Colonic mucosa (tissue), 4 donors: ENCODE measurements at regions not wholly inside any gene's neighbourhood (a gene's known extent, or its start where the extent isn't known, plus 50 kb on each side); places are given as distances from the start of the nearest gene placed in this dataset.
"Not testable (repeated sequence)": the region's sequence is repeated elsewhere in the genome, so short reads cannot be mapped to it uniquely, and the experiment has no call there.

ENCODE experiments used
- DNase-seq: peaks from one replicate; pipeline ENCODE4 v3.0.0-alpha.2; 2020
- H3K27ac ChIP-seq: fragments of 200-600 bp; one replicate; pipeline ENCODE4 v1.8.0; 2021
- H3K27me3 ChIP-seq: fragments of 200-600 bp; one replicate; pipeline ENCODE4 v1.8.0; 2021
- H3K36me3 ChIP-seq: fragments of 200-600 bp; one replicate; pipeline ENCODE4 v1.8.0; 2021
- H3K4me1 ChIP-seq: fragments of 200-600 bp; one replicate; pipeline ENCODE4 v1.8.0; 2021; ENCODE audit warnings: mild to moderate bottlenecking
- H3K4me3 ChIP-seq: fragments of 200-600 bp; one replicate; pipeline ENCODE4 v1.8.0; 2021
- H3K9ac ChIP-seq, 2 donors: one replicate each; pipeline ENCODE4 v1.7.0; 2013; ENCODE audit warnings: control low read depth in 2 of 2, low read depth in 2 of 2, low read length in 2 of 2
- H3K9me3 ChIP-seq: fragments of 200-600 bp; one replicate; pipeline ENCODE4 v1.8.0; 2021
- CTCF ChIP-seq: fragments of 200-600 bp; IDR thresholded peaks from one replicate; pipeline ENCODE4 v1.8.0; 2022; ENCODE audit warnings: antibody characterized with exemption, mild to moderate bottlenecking
- intact Hi-C: fragments of 100-400 bp; cut with DNase I; formaldehyde crosslinking; loops from one replicate; pipeline ENCODE4 v1.14.1; 2022
- donor health status: healthy.
- donor health status: DM: no; HTN: no; CAD: no.
- donor health status: DM: no; HTN: no; CAD: no.

DNA sequence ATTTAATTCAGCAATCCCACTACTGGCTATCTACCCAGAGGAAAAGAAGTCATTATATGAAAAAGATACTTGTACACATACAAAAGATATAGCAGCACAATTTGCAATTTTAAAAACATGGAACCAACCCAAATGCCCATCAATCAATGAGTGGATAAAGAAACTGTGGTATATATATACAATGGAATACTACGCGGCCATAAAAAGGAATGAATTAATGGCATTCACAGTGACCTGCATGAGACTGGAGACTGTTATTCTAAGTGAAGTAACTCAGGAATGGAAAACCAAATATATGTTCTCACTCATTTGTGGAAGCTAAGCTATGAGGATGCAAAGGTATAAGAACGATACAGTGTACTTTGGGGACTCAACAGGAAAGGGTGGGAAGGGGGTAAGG is 102.8 kb upstream of the KCNMA1 start:
- H3K4me1 ChIP-seq, H3K9me3 ChIP-seq, intact Hi-C loops, H3K4me3 ChIP-seq, H3K36me3 ChIP-seq, H3K27me3 ChIP-seq, H3K9ac ChIP-seq, DNase-seq, H3K27ac ChIP-seq: not testable (repeated sequence)

DNA sequence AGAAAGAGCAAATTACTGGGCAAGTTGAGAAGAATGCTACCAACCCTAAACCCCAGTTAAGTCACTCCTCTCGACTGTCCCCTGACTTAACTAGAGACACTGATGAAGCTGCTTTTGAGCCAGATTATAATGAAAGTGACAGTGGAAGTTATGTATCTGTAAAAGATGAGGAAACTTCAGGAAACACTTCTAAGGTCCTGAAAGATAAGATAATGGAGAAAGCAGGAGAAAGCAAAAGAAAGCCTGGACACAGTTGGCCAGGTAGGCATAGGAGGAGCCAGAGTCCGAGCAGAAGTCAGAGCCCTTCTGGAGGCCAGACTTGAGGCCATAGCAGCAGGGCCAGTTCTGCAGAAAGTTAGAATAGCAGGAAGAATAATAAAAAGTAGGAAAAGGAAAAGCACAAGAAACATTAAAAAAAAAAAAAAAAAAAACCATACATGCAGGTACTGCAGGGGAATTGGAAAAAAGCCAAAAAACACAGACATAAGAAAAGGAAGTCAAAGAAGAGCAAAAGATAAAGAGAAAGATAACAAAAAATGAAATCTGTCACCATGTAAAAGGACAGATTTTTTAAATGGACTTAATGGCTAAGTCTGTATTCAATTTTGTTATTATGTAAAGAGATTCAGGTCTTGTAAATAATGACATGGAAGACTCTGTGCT is 101.0 kb upstream of the KCNMA1 start:
- Histone ChIP-seq H3K36me3 (no peaks in the 10 kb centered on the region), H3K9me3 (no peaks in the 10 kb centered on the region), H3K9ac (no peak overlapping the region), H3K27me3 (no peaks in the 10 kb centered on the region), H3K4me1 (no peaks in the 10 kb centered on the region), H3K27ac (no peak overlapping the region), H3K4me3 (no peak overlapping the region)
- intact Hi-C loops = no loop called here
- no peak for DNase-seq
- TF ChIP-seq CTCF = no peak

DNA sequence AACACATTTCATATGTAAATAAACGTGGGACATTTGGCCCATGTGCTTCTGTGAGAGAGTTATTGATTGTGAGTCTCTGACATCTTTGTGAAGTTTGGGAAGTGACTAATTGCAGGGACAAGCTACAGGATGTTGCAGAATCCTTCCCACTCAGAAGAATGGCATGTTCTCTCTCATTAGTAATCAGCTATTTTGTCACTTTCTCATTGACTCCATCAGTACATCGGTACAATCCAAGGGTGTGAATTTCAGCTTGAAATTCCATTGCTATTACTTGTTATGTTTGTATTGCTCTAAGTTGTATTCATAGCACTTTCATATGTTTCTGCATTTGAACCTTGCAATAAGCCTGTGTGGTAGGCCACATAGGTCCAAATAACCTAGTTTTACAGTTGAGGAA is 100.0 kb upstream of the KCNMA1 start:
- no peak overlapping the region for H3K9ac ChIP-seq
- H3K27ac ChIP-seq = no peak overlapping the region

GRCh38 chr10:77735136-77735535 is 97.5 kb upstream of the KCNMA1 start:
- H3K27ac ChIP-seq, intact Hi-C loops, H3K36me3 ChIP-seq, H3K4me3 ChIP-seq, DNase-seq, H3K4me1 ChIP-seq, H3K27me3 ChIP-seq, H3K9me3 ChIP-seq, H3K9ac ChIP-seq: not testable (repeated sequence)

More for the DNA sequence above, 100.0 kb upstream of the KCNMA1 start:
- H3K36me3 ChIP-seq = no peaks in the 10 kb centered on the region
- DNase-seq = no peak
- no peak for TF ChIP-seq CTCF
- H3K4me3 ChIP-seq = no peak overlapping the region
- no peaks in the 10 kb centered on the region for H3K9me3 ChIP-seq
- no peaks in the 10 kb centered on the region for H3K4me1 ChIP-seq
- H3K27me3 ChIP-seq = no peaks in the 10 kb centered on the region
- intact Hi-C loops = no loop called here

GRCh38 chr10:77732213-77733003 is 94.8 kb upstream of the KCNMA1 start:
- intact Hi-C loops = no loop called here
- Histone ChIP-seq H3K9ac (no peak overlapping the region), H3K4me3 (no peak overlapping the region), H3K36me3 (no peaks in the 10 kb centered on the region), H3K9me3 (no peaks in the 10 kb centered on the region), H3K4me1 (no peaks in the 10 kb centered on the region), H3K27me3 (no peaks in the 10 kb centered on the region), H3K27ac (no peak overlapping the region)
- no peak for TF ChIP-seq CTCF
- DNase-seq = no peak

- intact Hi-C loops = no loop called here
- Histone ChIP-seq H3K27ac (no peak overlapping the region), H3K9ac (no peak overlapping the region), H3K36me3 (no peaks in the 10 kb centered on the region), H3K4me1 (no peaks in the 10 kb centered on the region), H3K4me3 (no peak overlapping the region), H3K27me3 (no peaks in the 10 kb centered on the region), H3K9me3 (no peaks in the 10 kb centered on the region)
- no peak for DNase-seq
- no peak for TF ChIP-seq CTCF
Observed at GRCh38 chr10:77727481-77727880, 89.9 kb upstream of the KCNMA1 start.
